ENCODE measurements at regions not wholly inside any gene's neighbourhood (a gene's known extent, or its start where the extent isn't known, plus 50 kb on each side); places are given as distances from the start of the nearest gene placed in this dataset.
"Not testable (repeated sequence)": the region's sequence is repeated elsewhere in the genome, so short reads cannot be mapped to it uniquely, and the experiment has no call there.

GRCh38 chr2:107753806-107754205 lies 72.9 kb upstream of the RGPD4 start:
- CTCF ChIA-PET (ENCODE audit: low intra/inter-chr PET ratio); H3K27ac ChIP-seq (ENCODE audit: extremely low read depth, low read depth, low read length); BruUV-seq (replicated peaks); H3K9me3 ChIP-seq (replicated peaks; ENCODE audit: control insufficient read depth, insufficient read depth, low read depth, low read length); H4K20me1 ChIP-seq (replicated peaks; ENCODE audit: control insufficient read depth, insufficient read depth, low read length); H3K4me3 ChIP-seq; H3K4me1 ChIP-seq (replicated peaks in 1 of 2; ENCODE audit: control insufficient read depth in 2 of 2, insufficient read depth in 2 of 2, low read length in 2 of 2); H2AFZ ChIP-seq (ENCODE audit: low read depth, low read length); H3K9me1 ChIP-seq (ENCODE audit: control insufficient read depth, insufficient read depth, low read length); intact Hi-C loops (cut with micrococcal nuclease); in situ Hi-C loops (cut with MboI); DNase-seq (ENCODE audit: extremely low read depth in 1 of 4, low spot score in 3 of 4); H3K79me2 ChIP-seq (ENCODE audit: control insufficient read depth, insufficient read depth, low read length); H3K9ac ChIP-seq (ENCODE audit: insufficient read depth in 1 of 2, low read depth in 2 of 2, low read length in 2 of 2); H3K4me2 ChIP-seq (ENCODE audit: insufficient read depth, low read length); H3K27me3 ChIP-seq (ENCODE audit: control insufficient read depth in 2 of 2, insufficient read depth in 2 of 2, low read length in 2 of 2); H3K36me3 ChIP-seq (ENCODE audit: control insufficient read depth, insufficient read depth, low read length): not testable (repeated sequence)
- peak; percentile 61; the same call in 2 of the 3 replicates for ATAC-seq
- WGBS (ENCODE audit: insufficient coverage, low coverage, missing lambda C conversion rate), result 26% methylated on average over 8 of the region's 8 CpGs
- FAIRE-seq, result peak; percentile 15
- TF ChIP-seq ASH1L (IDR thresholded peaks at IDR 0.05; ENCODE audit: borderline replicate concordance, low read depth, partially characterized antibody), result peak; percentile 46
- peak; percentile 69 for TF ChIP-seq NFYB (IDR thresholded peaks at IDR 0.05; ENCODE audit: extremely low read depth, insufficient read length)
- TF ChIP-seq C11orf30 (IDR thresholded peaks at IDR 0.05; ENCODE audit: low read depth), result peak; percentile 18; the same call in 1 of the 2 replicates
- TF ChIP-seq ZNF316 (IDR thresholded peaks at IDR 0.05), result peak; percentile 68
- POLR2A ChIA-PET, result interaction anchor here (0.5 to 1.6 kb wide), 3 partner anchors 9 to 1717 kb away, joined by 3 to 4 read pairs (median 4); no protein-coding TSS in a partner anchor

DNA sequence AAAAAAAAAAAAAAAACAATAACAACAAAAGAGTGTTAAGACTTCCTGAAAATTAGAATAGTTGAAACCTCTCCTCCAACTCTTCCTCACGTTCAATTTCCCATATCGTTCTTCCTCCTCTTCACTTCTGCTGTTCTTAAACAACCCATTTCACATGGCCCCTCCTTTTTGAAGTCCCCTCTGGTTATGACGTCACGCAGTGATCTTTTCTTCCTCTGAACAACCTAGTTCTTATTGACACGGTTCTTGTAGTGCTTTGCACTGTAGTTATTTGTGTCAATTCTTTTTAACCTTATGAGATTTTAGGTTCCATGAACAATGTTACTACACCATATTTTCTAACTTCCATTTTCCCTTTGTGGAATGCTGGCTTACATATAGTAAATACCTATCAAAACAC lies 69.5 kb upstream of the RGPD4 start:
- Histone ChIP-seq H3K27ac (ENCODE audit: extremely low read depth, low read depth, low read length) (no peak overlapping the region), H3K9me1 (ENCODE audit: control insufficient read depth, insufficient read depth, low read length) (no peaks in the 10 kb centered on the region), H3K4me2 (ENCODE audit: insufficient read depth, low read length) (no peak overlapping the region), H3K79me2 (ENCODE audit: control insufficient read depth, insufficient read depth, low read length) (no peaks in the 10 kb centered on the region), H3K4me3 (no peak overlapping the region), H3K4me1 (replicated peaks in 1 of 2; ENCODE audit: control insufficient read depth in 2 of 2, insufficient read depth in 2 of 2, low read length in 2 of 2) (no peaks in the 10 kb centered on the region), H3K9me3 (replicated peaks; ENCODE audit: control insufficient read depth, insufficient read depth, low read depth, low read length) (no peaks in the 10 kb centered on the region; the same call in 1 of the 2 replicates), H3K27me3 (ENCODE audit: control insufficient read depth in 2 of 2, insufficient read depth in 2 of 2, low read length in 2 of 2) (no peaks in the 10 kb centered on the region), H3K36me3 (ENCODE audit: control insufficient read depth, insufficient read depth, low read length) (no peaks in the 10 kb centered on the region), H3K9ac (ENCODE audit: insufficient read depth in 1 of 2, low read depth in 2 of 2, low read length in 2 of 2) (no peak overlapping the region), H4K20me1 (replicated peaks; ENCODE audit: control insufficient read depth, insufficient read depth, low read length) (no peaks in the 10 kb centered on the region), H2AFZ (ENCODE audit: low read depth, low read length) (no peak overlapping the region)
- DNase-seq (ENCODE audit: extremely low read depth in 1 of 4, low spot score in 3 of 4) (no peak), FAIRE-seq (no peak), ATAC-seq (no peak)
- in situ Hi-C loops (cut with MboI), result no loop called here
- intact Hi-C loops (cut with micrococcal nuclease), result no loop called here
- ChIA-PET POLR2A (no interaction called here), CTCF (ENCODE audit: low intra/inter-chr PET ratio) (no interaction called here)
- TF ChIP-seq CREM (IDR thresholded peaks at IDR 0.05; ENCODE audit: low read depth) (peak; percentile 45; the same call in 1 of the 2 replicates), ATF1 (CRISPR knock-in tag; IDR thresholded peaks at IDR 0.05) (no peak), ATF1 (tag; IDR thresholded peaks at IDR 0.05) (peak; percentile 65), HDAC1 (IDR thresholded peaks at IDR 0.05) (no peak)
- no TSS peak for BruUV-seq (replicated peaks)
- WGBS (ENCODE audit: insufficient coverage, low coverage, missing lambda C conversion rate), result 0% methylated on average over 5 of the region's 5 CpGs

Data from K562 (cell line).